GM13977 (cell line): ENCODE measurements at regions not wholly inside any gene's neighbourhood (a gene's known extent, or its start where the extent isn't known, plus 50 kb on each side); places are given as distances from the start of the nearest gene placed in this dataset.

Source experiments
- DNase-seq: peaks from one replicate; pipeline ENCODE4 v3.0.0; 2012; ENCODE audit warnings: low spot score
- CTCF ChIP-seq: IDR thresholded peaks from 2 replicates; pipeline ENCODE4 v1.5.1; 2012; ENCODE audit warnings: mild to moderate bottlenecking, control low read depth; ENCODE audit not compliant: insufficient read depth; ENCODE audit errors: extremely low read depth, missing control alignments
- in situ Hi-C: fragments of 300-500 bp; cut with MboI; formaldehyde crosslinking; loops from one replicate; pipeline ENCODE4 v1.12.0; 2022; ENCODE audit warnings: low sequenced_read_pairs, low pct_unique_long_range_greater_than_20kb, mixed read lengths, inconsistent platforms; ENCODE audit not compliant: unreplicated experiment

- TF ChIP-seq CTCF, result no peak
- in situ Hi-C loops, result no loop called here
- DNase-seq, result no peak
These were observed 444.8 kb downstream of the FOXO1 start for GRCh38 chr13:40221460-40222201.

GRCh38 chr13:40223585-40223984 lies 442.9 kb downstream of the FOXO1 start:
- no peak for DNase-seq
- no peak for TF ChIP-seq CTCF
- in situ Hi-C loops, result no loop called here

GRCh38 chr13:40228496-40228895 lies 437.9 kb downstream of the FOXO1 start:
- DNase-seq, result no peak
- in situ Hi-C loops, result no loop called here
- TF ChIP-seq CTCF, result no peak

- in situ Hi-C loops, result no loop called here
- TF ChIP-seq CTCF, result no peak
- no peak for DNase-seq
These were observed 437.5 kb downstream of the FOXO1 start for GRCh38 chr13:40228990-40229389.

- no peak for TF ChIP-seq CTCF
- in situ Hi-C loops, result no loop called here
- DNase-seq, result no peak
These were observed 435.6 kb downstream of the FOXO1 start for GRCh38 chr13:40230833-40231266.

GRCh38 chr13:40231311-40231710 lies 435.1 kb downstream of the FOXO1 start:
- DNase-seq, result no peak
- in situ Hi-C loops, result no loop called here
- TF ChIP-seq CTCF, result no peak
